GM19397 (cell line): ENCODE measurements at regions not wholly inside any gene's neighbourhood (a gene's known extent, or its start where the extent isn't known, plus 50 kb on each side); places are given as distances from the start of the nearest gene placed in this dataset.
"Not testable (repeated sequence)": the region's sequence is repeated elsewhere in the genome, so short reads cannot be mapped to it uniquely, and the experiment has no call there.

Experiments
- ATAC-seq: cut with Tn5 transposase; IDR thresholded peaks from one replicate; pipeline ENCODE4 v1.9.1; 2021; ENCODE audit warnings: mild to moderate bottlenecking, moderate library complexity; ENCODE audit not compliant: unreplicated experiment

DNA sequence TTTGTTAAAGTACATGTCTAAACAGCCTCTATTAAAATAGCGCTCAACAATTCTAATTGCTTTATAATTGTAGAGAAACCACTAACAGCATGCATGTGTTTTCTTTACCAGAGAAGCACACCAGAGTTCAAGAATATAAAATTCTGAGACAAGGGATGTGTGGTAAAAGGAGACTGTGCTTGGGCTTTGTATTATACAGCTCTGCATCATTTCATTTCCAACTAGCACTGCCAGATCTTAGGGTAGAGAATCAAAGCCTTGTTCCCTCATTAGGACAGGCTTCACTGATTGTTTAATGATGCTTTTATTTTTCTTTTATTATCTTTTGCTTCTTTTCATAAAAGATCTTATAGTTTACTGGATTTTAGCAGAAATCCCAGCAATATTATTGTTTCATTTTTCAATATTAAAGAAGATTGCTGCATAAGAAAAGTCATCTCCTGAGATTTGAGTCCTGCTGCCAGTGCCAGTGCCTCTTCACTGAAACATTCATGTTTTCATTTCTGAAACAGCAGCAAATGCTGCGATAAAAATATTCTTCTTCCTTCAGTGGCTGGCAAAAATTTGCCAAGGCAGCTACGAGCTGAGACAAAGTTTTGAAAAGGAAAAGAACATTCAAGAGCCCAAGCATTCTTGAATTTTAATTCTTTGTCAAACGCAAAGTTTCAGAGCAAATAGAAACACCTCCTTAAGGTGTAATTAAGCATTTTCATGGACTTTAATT is 491.0 kb upstream of the PIK3R1 start:
- no peak for ATAC-seq

DNA sequence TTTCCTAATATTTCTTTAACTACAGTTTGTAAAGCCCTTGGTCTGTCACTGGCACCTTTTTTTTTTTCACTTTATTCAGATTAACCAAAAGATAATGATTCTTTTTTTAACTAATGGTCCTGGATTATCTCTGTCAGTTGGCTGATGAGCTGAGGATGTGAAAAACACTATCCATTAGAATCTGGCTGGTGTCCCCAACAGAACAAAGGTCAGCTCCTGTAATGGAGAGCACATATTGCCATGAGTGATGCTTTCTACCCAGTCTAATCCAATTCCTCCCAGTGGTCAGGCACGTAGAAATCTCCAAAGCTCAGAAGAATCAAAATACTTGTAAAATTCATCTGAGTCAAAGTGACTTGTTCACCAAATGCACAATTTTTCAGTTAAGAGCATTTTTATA is 491.7 kb upstream of the PIK3R1 start:
- ATAC-seq = no peak

DNA sequence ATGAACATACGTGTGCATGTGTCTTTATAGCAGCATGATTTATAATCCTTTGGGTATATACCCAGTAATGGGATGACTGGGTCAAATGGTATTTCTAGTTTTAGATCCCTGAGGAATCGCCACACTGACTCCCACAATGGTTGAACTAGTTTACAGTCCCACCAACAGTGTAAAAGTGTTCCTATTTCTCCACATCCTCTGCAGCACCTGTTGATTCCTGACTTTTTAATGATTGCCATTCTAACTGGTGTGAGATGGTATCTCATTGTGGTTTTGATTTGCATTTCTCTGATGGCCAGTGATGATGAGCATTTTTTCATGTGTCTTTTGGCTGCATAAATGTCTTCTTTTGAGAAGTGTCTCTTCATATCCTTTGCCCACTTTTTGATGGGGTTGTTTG is 493.0 kb upstream of the PIK3R1 start:
- ATAC-seq = not testable (repeated sequence)

DNA sequence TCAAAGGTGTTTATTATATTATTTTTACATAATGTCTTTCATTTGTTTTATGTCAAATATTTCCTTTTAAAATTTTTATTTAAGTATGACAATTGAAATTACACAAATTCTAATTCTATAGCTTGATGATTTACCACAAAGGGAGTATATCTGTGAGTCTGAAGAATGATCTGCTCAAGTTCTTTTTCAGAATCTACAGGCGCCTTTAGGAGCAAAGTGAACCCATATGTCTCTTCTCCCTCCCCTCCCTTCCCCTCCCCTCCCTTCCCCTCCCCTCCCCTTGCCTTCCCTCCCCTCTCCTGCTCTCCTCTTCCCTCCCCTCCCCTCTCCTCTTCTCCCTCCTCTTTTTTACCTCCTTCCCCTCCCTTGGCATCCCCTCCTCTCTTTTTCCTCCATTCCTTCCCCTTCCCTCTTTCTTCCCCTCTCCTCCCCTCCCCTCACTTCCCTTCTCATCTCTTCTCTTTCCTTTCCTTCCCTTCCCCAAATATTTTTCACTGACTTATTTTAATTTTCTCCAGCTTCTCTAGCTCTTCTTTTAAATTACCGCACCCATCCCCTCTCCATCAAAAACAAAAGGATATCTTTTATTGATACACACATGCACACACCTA is 495.3 kb upstream of the PIK3R1 start:
- no peak for ATAC-seq

DNA sequence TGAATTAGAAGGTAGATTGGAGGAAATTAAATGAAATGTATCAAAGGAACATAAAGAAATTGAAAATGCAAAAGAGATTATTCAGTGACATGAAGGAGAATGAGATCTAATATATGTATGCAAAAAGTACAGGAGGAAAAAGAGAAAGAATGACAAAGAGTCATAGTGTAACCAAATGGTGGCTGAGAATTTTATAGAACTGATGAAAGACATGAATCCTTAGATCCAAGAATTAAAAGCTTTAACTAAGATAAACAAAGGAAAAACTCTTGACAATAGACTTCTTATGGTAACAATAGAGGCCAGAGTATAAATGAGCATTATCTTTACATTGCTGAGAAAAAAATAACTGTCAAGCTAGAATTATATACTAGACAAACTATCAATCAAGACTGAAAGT is 505.4 kb upstream of the CD180 start:
- no peak for ATAC-seq

DNA sequence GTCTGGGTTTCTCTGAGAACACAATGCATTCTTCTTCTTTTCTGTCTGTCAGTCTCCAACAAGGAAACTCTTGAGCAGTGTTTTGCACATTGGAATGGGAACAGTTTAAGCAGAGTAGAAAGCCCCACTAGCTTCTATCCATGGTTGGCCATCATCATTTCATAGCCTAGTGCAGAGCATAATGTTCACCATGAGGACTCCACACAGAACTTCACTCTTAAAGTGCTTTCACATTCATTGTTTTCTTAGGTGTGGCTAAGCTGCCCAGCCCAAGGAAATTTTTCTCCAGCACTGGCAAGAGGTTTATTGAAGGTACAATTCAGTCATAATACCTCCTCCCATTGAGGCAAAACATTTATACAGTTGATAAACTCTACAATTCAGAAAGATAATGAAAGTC is 503.0 kb upstream of the CD180 start:
- ATAC-seq = no peak

DNA sequence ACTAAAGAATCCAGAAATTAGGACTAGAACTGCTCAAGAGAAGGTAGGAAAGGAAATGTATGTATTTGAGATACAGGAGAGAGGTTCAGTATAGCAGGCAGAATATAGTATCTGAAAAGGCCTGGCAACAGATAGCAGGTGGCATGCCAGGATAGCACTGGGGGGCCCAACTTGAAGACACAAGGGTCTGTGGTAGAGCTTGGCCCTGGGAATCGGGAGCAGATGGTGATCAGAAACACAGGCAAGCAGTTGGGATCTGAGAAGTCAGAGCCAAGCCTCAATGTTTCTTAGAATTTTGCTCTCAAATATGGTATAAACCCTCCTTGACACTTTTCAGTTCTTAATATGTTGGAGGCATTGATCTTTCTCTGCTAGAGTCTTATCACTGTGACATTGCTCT is 499.8 kb upstream of the CD180 start:
- ATAC-seq = no peak

DNA sequence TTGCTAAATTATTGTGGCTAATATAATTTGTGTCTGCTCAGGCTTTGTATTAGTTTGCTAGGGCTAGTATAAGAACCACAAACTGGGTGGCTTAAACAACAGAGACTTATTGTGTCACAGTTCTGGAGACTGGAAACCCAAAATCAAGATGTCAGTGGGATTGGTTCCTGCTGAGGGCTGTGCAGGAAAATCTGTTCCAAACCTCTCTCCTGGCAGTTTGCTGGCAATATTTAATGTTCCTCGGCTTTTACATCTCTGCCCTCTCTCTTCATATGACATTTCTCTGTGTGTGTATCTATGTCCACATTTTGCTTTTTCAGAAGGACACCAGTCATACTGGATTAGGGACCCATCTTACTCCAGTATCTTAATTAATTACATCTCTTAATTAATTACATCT is 498.8 kb upstream of the CD180 start:
- no peak for ATAC-seq

DNA sequence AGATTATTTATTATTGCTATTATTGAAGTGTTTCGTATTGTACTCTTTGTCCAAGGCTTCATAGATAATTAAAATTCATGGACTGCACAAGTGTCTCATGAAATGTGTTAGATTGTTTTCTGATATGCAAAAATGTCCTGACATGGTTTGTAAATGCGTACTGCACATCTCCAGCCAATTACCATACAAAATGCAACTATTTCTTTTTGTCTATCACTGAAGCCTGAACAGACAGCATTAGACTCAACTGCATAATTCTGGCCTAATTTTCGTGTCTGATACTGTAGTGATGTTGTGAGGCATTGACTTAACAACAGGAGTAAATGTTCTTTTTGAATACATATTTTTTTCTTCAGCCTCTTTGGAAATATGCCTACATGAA is 498.2 kb upstream of the CD180 start:
- no peak for ATAC-seq

DNA sequence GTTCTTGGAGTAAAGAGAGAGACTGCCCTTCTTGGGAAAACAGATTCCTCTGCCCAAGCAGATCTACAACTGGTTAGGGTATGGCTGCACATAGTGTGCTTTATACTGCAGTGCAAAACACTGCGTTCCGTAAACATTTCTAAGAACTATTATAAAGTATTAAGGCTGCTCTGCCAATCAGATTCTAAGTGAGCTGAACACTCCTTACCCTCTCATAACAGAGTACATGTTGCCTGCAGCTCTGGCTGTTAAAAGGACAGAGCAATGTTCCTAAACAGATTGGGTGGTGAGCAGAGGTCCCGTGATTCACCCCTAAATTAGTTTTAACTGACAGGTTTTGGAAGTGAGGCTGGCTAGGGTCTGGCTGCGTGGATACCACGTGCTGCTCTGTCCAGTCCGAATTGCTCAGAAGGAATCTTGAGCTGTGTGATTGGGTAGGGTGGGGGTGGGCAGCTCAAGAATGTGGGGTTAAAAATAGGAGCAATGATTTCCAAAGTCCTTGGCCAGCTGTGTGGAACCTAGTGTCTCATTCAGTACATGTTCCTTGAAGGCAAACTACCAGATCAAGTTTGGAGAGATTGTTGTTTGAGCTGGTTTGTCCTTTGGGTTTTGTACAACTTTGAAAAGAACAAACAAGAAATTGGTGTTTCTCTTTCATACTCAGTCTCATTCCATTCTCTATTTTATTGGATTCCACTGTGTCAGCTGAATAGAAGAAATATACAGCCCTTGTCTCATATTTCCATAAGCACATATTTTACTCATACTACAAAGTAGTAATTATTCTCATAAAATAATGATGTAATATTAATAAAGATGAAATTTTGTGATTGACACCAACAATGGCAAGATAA is 497.6 kb upstream of the CD180 start:
- ATAC-seq = no peak

DNA sequence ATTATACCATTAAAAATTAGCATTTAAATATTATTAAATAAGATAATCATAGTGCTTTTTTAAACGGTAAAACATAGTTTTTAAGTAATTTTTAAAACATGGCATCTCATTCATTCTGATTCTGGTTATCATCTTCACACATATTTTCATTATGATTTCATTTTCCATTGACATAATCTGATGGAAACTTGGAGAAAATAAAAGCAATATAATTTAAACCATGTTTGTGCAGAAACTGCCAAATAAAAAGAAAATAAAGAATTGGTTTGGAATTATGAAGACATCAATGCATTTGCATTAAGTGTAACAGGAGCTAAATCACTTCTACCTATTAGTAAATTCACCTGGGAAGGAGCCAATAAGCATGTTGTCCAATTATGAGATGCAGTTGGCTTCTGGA is 490.1 kb upstream of the CD180 start:
- no peak for ATAC-seq

DNA sequence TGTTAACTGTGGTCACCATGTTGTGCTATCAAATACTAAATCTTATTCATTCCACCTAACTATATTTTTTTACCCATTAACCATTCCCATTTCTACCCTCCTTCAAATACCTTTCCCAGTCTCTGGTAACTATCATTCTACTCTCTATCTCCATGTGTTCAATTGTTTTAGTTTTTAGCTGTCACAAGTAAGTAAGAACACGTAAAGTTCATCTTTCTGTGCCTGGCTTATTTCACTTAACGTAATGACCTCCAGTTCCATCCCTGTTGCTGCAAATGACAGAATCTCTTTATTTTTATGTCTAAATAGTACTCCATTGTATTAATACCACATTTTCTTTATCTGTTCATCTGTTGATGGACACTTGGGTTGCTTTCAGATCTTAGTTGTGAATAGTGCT is 485.1 kb upstream of the CD180 start:
- no peak for ATAC-seq

DNA sequence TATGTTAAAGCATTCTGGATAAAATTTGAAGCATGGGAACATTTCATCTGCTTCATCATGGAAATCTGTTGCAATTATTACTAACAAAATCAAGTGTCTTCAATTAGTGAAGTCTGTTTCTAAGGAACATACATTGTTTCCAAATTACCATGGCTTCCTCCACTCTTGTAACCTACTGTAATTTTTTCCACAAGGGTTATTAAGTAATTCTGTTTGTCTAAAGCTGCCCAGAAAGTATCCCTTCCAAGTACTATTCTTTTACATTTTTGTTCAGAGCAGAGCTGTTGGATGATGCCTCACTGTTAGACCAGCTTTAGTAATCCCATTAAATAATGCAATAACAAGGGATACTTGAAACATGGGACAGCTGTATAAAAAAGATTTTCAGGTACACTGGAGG is 483.5 kb upstream of the CD180 start:
- ATAC-seq = no peak

DNA sequence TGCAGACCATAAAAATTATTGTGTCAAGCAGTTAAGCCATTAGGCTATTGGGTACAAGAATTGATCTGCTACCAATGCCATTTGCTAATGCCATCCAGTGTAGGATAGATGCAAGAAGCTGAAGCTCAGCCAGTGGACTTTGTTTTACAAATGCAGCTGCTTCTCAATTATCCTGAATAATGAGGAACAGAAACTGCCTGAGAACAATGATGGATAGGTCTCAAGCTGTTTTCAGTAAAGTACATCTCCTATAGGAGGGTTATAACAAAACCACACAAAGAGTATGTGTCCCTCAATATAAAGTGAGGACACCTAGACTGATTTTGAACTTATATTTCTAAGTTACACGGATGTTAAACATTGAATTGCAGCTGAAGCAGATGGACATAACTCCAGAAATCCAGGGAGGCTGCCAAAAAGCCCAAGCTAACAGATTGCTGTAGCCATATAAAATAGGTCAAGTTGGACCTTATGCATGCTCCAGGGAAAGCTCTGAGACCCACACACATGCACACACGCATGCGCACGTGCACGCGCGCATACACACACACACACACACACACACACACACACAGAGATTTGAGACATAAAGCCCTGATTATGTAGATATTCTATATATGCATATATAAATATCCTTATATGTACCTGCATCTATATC is 482.7 kb upstream of the CD180 start:
- no peak for ATAC-seq

DNA sequence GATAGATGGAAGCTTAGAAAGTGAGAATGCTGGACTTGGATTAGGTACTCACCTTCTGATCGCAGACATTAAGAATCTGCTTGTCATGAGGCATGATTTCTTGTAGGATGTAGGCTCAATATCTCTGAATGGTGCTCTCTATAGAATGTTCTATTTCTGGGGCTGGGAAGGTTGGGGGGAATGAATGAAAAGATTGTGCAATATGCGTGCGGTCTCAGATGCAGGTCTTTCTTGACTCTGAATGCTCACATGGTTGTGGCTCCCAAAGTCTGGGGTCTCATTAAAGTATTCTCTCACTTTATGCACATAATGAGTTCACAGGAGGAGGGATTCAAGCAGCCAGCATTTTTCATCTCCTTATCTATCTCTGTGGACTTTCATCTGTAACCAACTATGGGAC is 482.0 kb upstream of the CD180 start:
- no peak for ATAC-seq

DNA sequence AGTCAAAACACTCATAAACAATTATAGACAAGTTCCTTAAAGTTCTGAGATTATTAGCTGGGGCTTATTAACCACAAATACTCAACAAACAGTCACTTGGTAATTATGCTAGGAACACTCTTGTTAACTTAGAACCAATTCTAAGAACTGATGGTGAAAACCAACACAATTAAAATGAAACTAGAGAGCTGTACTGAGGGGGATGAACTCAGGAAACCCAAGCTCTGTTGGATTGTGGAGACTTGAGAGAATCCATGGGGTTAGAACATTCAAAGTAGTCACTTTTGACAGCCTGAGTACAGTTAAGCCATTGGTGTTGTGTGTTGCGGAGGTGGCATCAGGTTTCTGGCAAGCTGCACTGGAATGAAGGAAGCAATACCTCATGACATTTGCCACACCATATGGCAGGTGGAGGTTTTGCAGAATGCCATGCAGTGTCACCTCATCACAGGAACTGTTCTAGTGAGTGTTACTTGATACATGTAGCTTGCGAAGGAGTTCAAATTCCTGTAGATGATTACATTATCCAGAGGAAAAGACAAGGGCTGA is 480.9 kb upstream of the CD180 start:
- ATAC-seq = no peak

DNA sequence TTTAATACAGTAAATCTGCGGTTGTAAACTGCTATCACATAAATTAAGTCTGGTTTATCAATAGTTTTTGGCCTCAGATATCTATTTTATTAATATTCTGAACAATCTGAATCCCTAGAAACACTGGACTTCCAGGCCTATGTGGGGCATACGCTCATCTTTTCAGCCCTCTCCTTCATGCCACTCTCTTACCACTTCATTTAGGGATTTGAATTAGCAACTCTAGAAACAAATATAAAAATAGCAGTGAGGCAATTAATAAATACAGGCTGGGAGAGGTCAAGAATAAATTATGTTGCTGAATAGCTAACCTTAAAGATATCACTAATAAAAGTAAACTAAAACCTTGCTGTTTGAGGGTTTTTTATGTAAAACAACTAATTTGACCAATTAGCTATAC is 480.3 kb upstream of the CD180 start:
- no peak for ATAC-seq

DNA sequence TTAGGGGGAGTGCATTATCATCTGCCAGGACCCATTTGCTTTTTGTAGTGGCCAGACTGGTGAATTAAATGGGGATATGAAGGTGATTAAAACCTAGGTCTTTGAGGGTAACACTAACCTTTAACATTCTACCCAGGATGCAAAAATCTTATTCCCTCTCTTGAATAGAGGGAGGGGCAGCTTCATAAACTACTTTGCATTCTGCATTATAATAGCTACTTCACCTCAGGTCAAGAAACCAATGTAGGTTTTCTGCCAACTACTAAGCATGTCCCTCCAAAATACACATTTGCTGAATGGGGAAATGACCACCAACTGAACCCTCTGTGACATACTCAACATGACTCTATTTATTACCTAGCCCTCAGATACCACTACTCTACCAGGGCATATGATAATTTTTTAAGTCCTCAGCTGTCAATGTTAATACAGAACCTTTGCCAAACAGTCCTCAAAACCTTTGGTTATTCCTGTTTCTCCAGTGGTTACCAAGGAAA is 477.6 kb upstream of the CD180 start:
- no peak for ATAC-seq

DNA sequence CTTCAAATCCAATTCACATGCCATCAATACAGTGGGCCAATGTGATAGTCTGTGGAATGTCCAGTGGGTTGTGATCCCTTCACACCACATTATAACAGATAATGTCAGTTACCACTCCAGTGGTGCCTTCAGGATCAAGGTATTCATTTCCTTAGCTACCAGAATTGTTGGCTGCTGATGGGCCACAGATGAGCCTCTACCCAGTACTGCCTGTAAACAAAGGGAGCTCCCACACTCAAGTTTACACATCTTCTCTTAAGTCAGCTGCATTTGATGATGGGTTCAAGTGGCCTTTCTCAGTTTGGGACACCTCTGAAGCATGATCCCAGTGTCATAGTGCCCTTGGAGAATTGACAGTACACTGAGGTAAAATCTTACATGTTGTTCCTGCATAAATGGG is 477.0 kb upstream of the CD180 start:
- ATAC-seq = no peak

DNA sequence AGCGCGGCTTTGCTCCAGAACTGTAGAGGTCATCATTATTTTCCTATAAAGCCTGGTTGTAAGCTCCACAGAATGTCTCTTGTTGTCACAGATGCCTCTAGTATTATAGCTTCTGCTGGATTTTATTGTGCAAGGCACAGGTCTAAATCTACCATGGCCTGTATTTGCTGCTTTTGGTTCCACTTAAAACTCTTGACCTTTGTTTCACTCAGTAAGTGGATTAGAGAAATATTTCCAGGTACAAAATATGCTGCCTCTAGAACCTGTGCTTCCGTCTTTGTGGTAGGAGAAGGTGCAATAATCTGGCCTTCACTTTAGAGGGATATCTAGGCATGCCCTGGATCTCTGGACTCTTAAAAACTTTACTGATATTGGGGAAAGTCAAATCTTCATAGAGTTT is 476.6 kb upstream of the CD180 start:
- no peak for ATAC-seq

DNA sequence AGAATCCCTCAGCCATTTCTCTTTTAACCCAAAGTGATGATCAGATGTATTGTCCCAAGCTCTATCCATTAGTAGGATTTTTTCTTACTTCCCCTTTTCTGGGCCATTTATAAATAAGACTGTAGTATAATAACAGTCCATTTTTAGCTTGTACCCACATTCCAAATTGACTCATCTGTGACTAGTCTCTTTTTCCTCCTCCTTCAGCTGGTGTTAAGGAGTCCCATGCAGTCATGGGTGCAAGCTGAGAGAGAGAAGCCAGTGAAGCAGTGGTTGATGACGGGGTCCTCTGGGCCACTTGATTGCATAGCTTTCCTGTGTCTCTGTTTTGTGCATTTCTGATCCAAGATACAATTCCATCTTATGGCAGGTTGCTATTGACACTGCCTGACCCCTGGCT is 476.0 kb upstream of the CD180 start:
- no peak for ATAC-seq
